Activated CD4-positive, alpha-beta memory T cell treated with anti-CD3 and anti-CD28 coated beads for 36 hours (primary cell): ENCODE measurements at regions not wholly inside any gene's neighbourhood (a gene's known extent, or its start where the extent isn't known, plus 50 kb on each side); places are given as distances from the start of the nearest gene placed in this dataset.

ENCODE experiments used
- CTCF ChIA-PET: fragments of 350-600 bp; sonication (Branson Sonifier 250); formaldehyde crosslinking; loops from one replicate; lab custom pipeline; 2021; ENCODE audit warnings: antibody characterized with exemption, inconsistent platforms; lab: Charles Lee
- POLR2A ChIA-PET: fragments of 350-600 bp; sonication (Branson Sonifier 250); formaldehyde crosslinking; loops from one replicate; lab custom pipeline; 2021; ENCODE audit warnings: antibody characterized with exemption; lab: Charles Lee
- DNase-seq: peaks from one replicate; pipeline ENCODE4 v3.0.0-alpha.2; 2020
- H3K27ac Mint-ChIP-seq: one replicate; pipeline ENCODE4 v1.8.0; 2021; ENCODE audit warnings: mixed read lengths
- H3K27me3 Mint-ChIP-seq: one replicate; pipeline ENCODE4 v1.8.0; 2021; ENCODE audit warnings: mixed read lengths
- H3K36me3 Mint-ChIP-seq: one replicate; pipeline ENCODE4 v1.8.0; 2021; ENCODE audit warnings: mixed read lengths
- H3K4me1 Mint-ChIP-seq: one replicate; pipeline ENCODE4 v1.8.0; 2021; ENCODE audit warnings: low read depth, mixed read lengths
- H3K4me3 Mint-ChIP-seq: one replicate; pipeline ENCODE4 v1.8.0; 2021; ENCODE audit warnings: mild to moderate bottlenecking, mixed read lengths
- H3K9me3 Mint-ChIP-seq: one replicate; pipeline ENCODE4 v1.8.0; 2021; ENCODE audit warnings: mixed read lengths
- intact Hi-C: fragments of 100-400 bp; cut with micrococcal nuclease; formaldehyde crosslinking; loops from one replicate; pipeline ENCODE4 v1.15.1; 2023

DNA sequence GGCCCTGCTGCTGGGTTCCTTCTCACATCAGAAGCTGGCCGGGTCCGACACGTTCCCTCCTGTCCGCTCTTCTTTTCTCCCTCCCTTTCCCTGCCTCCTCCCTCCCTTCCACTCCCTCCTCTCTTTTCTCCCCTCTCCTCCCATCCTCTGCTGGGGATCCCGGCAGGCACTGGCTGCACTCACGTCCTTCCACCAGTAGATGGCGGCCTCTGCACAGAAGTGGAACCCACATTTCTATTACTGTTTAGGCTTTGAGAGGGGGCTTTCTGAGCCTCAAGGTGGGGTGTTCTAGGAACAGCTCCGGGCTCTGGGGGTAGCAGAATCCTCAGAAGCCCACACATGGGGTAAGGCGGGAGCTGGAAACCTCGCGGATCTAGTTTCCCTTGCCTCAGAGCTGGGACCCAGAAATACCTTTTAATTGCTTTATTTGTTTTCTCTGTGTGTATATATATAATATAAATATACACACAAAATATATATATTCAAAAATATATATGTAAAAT, 294.2 kb downstream of the ZNF536 start:
- Mint-ChIP-seq H3K27me3 (peaks cover 27% of the 10 kb centered on the region), H3K9me3 (no peaks in the 10 kb centered on the region), H3K36me3 (no peaks in the 10 kb centered on the region), H3K27ac (no peak overlapping the region), H3K4me3 (no peak overlapping the region), H3K4me1 (no peaks in the 10 kb centered on the region)
- ChIA-PET POLR2A (no interaction called here), CTCF (interaction anchor here (0.9 to 3.7 kb wide), 9 partner anchors 9 to 1647 kb away, joined by 3 to 26 read pairs (median 5); no protein-coding TSS in a partner anchor)
- intact Hi-C loops = loop anchor here (5.0 kb wide), 1 partner anchor 1556 kb away; no protein-coding TSS in a partner anchor
- peak; percentile 48 for DNase-seq

DNA sequence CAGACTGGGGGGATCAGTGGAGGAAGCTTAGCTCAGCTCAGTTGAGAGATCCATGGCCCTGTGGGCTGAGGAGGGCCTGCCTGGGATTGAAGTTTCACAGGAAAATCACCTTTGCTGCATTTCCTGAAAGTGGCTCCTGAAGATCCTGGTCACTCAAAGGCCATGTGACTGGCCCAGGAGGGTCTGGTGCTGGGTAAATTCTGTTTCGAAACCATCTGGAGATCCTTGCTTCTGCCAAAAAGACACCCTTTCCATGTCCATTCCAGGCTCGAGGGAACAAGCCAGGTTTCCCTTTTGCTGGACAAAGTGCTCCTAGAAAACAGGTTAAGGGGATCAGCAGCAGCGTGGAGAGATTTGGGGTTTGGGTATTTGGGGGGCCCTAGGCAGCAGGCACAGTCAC, 293.3 kb downstream of the ZNF536 start:
- no peak overlapping the region for H3K4me3 Mint-ChIP-seq
- ChIA-PET CTCF (interaction anchor here (0.9 to 3.7 kb wide), 7 partner anchors 10 to 1648 kb away, joined by 3 to 26 read pairs (median 5); no protein-coding TSS in a partner anchor), POLR2A (no interaction called here)
- no peaks in the 10 kb centered on the region for H3K4me1 Mint-ChIP-seq
- intact Hi-C loops = loop anchor here (5.0 kb wide), 1 partner anchor 1557 kb away; no protein-coding TSS in a partner anchor
- peaks cover 22% of the 10 kb centered on the region for H3K27me3 Mint-ChIP-seq
- no peak overlapping the region for H3K27ac Mint-ChIP-seq
- no peaks in the 10 kb centered on the region for H3K36me3 Mint-ChIP-seq
- H3K9me3 Mint-ChIP-seq = no peaks in the 10 kb centered on the region
- no peak for DNase-seq

DNA sequence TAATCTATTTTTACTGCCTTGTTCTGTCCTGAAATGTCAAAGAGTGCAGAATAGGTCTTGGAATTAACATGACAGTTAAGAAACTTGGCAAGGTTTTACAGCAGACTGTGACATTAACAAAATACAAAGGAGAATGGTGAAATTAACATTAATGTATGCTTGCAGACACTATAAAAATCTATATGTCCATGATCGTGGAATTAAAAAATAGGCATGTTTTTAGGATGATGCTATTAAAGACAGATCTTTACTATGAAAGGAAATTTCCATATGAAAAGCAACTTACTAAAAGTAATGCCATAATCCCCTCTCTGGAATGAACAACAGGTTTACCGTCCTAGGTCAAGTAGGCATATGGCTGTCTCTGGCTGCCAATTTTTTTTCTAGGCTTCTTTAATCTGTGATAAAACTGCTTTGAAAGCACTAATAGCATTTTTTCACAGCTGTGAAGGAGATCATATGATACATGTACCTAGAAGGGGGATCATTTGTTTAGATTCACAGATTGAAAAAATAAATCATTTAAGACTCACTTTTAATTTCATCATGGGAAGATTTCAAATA, 291.5 kb downstream of the ZNF536 start:
- POLR2A ChIA-PET = no interaction called here
- CTCF ChIA-PET = no interaction called here
- intact Hi-C loops = no loop called here

DNA sequence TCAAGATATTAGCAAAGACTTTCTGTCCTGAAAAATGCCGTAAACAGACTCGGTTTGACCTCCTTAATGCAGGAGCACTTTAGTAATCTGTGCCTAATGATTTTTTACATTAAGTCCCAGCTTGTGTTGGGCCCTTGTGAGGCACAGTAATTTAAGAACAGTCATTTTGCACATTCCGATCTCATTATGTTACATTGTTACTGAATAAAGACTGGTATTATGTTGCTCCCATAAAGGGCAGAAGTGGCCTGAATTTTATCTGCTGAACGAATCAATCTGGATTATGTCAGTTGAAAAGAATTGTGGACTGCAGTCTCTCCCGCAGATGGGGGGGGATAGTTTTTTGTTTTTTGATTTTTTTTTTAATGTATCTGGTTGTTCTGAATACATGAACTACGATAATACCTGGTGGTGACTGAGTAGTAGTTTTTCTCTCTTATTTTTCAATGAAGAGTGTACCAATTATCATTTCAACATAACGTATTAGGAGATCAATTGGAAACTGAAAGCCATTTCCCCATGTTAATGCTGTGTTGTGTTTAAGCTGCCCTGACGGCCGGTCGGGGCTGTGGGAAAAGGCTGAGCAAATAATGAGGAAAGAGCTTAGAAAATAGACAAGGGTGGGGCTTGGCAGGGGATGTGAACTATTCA, 290.2 kb downstream of the ZNF536 start:
- no peaks in the 10 kb centered on the region for H3K36me3 Mint-ChIP-seq
- intact Hi-C loops = no loop called here
- POLR2A ChIA-PET = no interaction called here

More for the DNA sequence above, 291.5 kb downstream of the ZNF536 start:
- no peak for DNase-seq
- no peaks in the 10 kb centered on the region for H3K36me3 Mint-ChIP-seq
- no peak overlapping the region for H3K4me3 Mint-ChIP-seq
- H3K27ac Mint-ChIP-seq = no peak overlapping the region
- H3K27me3 Mint-ChIP-seq = peaks cover 9% of the 10 kb centered on the region
- peaks cover 5% of the 10 kb centered on the region for H3K9me3 Mint-ChIP-seq
- H3K4me1 Mint-ChIP-seq = no peaks in the 10 kb centered on the region

DNA sequence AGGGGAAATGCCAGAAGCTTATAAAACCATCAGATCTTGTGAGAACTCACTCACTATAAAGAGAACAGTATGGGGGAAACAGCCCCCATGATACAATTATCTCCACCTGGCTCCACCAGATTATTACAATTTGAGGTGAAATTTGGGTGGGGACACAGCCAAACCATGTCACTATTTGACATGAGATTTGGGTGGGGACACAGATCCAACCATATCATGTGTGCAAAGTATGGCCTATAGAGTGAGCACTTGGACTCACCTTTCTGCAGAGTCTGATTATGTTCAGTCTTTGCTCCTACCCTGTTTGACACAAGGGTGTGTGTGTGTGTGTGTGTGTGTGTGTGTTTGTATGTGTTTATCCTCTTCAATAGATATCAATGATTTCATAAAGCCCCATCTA, 287.5 kb downstream of the ZNF536 start:
- H3K9me3 Mint-ChIP-seq = peaks cover 7% of the 10 kb centered on the region
- peaks cover 18% of the 10 kb centered on the region for H3K27me3 Mint-ChIP-seq
- H3K4me3 Mint-ChIP-seq = no peak overlapping the region
- intact Hi-C loops = loop anchor here (10.0 kb wide), 1 partner anchor 785 kb away; no protein-coding TSS in a partner anchor
- ChIA-PET CTCF (no interaction called here), POLR2A (no interaction called here)
- no peaks in the 10 kb centered on the region for H3K36me3 Mint-ChIP-seq
- DNase-seq = no peak
- no peak overlapping the region for H3K27ac Mint-ChIP-seq
- H3K4me1 Mint-ChIP-seq = no peaks in the 10 kb centered on the region

More for the DNA sequence above, 290.2 kb downstream of the ZNF536 start:
- Mint-ChIP-seq H3K4me1 (no peaks in the 10 kb centered on the region), H3K27me3 (peaks cover 7% of the 10 kb centered on the region), H3K9me3 (peaks cover 7% of the 10 kb centered on the region), H3K4me3 (no peak overlapping the region), H3K27ac (no peak overlapping the region)
- DNase-seq = no peak
- CTCF ChIA-PET = interaction anchor here (0.7 to 1.3 kb wide), 2 partner anchors 219 to 1562 kb away, joined by 3 to 4 read pairs; no protein-coding TSS in a partner anchor

DNA sequence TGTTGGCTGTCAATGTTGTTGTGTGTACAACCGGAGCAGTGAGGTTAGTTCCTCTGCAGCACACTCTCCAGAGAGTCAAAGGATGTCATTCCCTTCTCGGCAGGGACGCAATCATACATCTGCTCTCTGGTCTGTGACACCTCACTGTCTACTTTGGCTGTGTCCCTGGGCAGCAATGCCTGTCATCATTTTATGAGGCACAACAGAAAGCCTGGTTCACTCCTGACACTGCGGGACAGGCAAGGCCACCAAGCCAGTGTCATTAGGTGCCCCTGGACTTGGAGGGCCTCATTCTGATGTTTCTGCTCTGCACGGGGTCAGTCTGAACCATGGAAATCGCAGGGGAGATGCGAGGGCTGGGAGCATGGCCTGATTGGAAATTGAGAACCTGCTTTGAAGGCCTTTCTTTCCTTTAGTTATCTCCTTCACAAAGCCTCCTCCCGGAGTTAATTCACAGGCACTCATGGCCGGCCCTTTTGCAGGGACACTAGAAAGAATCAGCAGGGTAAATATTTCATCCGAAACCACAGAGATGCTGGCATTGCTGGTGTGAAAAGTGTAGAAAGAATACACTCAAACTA, 284.4 kb downstream of the ZNF536 start:
- H3K4me3 Mint-ChIP-seq = no peak overlapping the region
- no peak overlapping the region for H3K27ac Mint-ChIP-seq
- DNase-seq = no peak
- H3K4me1 Mint-ChIP-seq = no peaks in the 10 kb centered on the region
- peaks cover 15% of the 10 kb centered on the region for H3K27me3 Mint-ChIP-seq
- ChIA-PET CTCF (no interaction called here), POLR2A (no interaction called here)
- intact Hi-C loops = loop anchor here (10.0 kb wide), 1 partner anchor 782 kb away; no protein-coding TSS in a partner anchor
- H3K9me3 Mint-ChIP-seq = peaks cover 7% of the 10 kb centered on the region
- H3K36me3 Mint-ChIP-seq = no peaks in the 10 kb centered on the region

DNA sequence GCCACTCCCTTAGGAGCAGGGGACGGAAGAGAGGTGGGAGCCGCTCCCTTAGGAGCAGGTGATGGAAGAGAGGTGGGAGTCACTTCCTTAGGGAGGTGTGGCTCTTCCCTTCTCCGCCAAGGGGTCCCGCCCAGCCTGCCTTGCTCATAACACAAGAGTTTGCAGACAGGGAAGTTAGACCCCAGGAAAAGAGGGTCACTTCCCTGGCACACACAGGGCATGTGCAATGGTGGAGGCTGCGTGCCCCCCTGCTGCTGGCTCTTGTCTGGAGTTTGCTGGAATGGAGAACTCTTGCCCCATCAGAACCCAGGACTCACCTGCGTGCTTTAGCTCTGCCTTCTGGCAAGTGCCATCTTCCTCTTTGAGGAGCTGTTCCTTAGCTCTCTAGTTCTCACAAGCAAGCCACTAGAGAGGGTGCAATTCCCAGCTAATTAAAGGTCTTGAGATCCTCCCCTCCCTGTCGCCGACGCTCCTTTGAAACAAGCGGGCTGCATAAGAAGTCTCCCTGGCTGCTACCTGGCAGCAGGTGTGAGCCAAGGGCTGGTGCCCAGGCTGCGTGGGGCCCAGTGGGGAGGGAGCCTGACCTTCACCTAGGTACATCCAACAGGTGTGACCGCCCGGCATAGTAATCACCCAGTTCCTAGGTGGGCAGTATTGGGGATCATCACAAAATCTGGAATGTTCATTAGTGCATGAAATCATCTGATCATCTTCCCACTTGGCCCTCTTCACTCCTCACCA, 281.6 kb downstream of the ZNF536 start:
- Mint-ChIP-seq H3K4me1 (no peaks in the 10 kb centered on the region), H3K27ac (no peak overlapping the region), H3K36me3 (no peaks in the 10 kb centered on the region), H3K27me3 (peaks cover 21% of the 10 kb centered on the region), H3K9me3 (peaks cover 3% of the 10 kb centered on the region), H3K4me3 (no peak overlapping the region)
- DNase-seq = no peak
- intact Hi-C loops = loop anchor here (10.0 kb wide), 1 partner anchor 779 kb away; no protein-coding TSS in a partner anchor
- POLR2A ChIA-PET = no interaction called here
- CTCF ChIA-PET = no interaction called here

DNA sequence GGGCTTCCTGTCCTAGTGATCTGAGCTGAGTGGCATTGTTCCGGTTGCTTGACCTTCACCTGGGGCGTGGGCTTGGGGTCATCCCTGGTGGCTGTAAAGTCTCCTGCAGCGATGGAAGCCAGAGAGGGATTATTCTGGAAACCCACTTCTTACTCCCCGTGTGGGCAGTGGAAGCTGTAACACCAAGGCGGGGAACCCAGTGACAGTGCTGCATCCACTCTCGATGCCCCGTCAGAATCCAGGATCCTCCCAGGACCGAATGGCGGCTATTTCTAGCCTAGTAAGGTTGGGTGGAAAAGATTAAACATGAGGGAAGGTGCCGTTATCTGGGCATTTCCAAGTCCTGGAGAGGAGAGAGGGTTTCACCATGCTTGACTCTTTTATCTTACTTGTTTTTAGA, 280.6 kb downstream of the ZNF536 start:
- Mint-ChIP-seq H3K4me3 (no peak overlapping the region), H3K27me3 (peaks cover 26% of the 10 kb centered on the region), H3K27ac (no peak overlapping the region), H3K9me3 (no peaks in the 10 kb centered on the region), H3K4me1 (no peaks in the 10 kb centered on the region), H3K36me3 (no peaks in the 10 kb centered on the region)
- DNase-seq = no peak
- POLR2A ChIA-PET = no interaction called here
- CTCF ChIA-PET = no interaction called here
- intact Hi-C loops = loop anchor here (10.0 kb wide), 1 partner anchor 778 kb away; no protein-coding TSS in a partner anchor

DNA sequence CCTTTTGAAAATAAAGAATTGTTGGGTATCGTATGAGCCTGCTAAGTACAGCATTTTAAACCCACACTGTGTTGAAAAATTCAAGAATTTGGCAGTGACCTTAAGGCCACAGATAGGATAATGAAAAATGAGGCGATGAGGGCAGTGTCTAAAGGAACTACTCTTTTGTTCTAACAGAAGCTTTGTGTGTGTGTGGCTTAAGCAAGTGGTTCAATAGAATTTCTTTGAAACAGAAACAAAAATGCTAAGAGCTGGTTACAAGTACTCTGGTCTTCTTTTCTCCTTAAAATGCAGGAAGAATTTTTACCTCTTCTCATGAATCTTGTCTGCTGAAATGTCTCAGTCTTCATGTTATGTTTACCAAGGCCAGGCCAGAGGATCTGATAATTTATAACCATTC, 279.5 kb downstream of the ZNF536 start:
- no peak overlapping the region for H3K4me3 Mint-ChIP-seq
- no peaks in the 10 kb centered on the region for H3K9me3 Mint-ChIP-seq
- no peaks in the 10 kb centered on the region for H3K36me3 Mint-ChIP-seq
- intact Hi-C loops = loop anchor here (10.0 kb wide), 1 partner anchor 777 kb away; no protein-coding TSS in a partner anchor
- H3K4me1 Mint-ChIP-seq = no peaks in the 10 kb centered on the region
- no peak for DNase-seq
- ChIA-PET POLR2A (no interaction called here), CTCF (no interaction called here)
- H3K27me3 Mint-ChIP-seq = peaks cover 26% of the 10 kb centered on the region
- no peak overlapping the region for H3K27ac Mint-ChIP-seq

DNA sequence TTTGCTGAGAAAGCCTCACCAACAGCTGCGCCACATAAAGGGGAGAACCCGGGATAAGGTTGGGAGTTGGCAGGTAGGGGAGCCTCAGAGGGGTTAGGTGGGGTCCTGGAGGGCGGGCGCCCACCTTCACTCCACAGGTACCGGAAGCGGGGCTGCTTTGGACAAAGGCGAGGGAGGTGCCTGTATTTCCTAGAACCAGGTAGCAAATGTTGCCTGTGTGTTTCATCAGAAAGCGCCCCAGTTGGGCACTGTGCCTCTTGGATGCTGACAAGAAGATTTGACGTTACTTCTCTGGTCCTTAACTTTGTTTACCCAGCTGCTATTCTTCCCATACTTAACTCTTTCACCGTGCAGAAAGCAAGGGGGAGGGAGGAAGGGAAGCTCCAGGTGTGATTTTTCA, 278.9 kb downstream of the ZNF536 start:
- Mint-ChIP-seq H3K9me3 (no peaks in the 10 kb centered on the region), H3K4me1 (no peaks in the 10 kb centered on the region), H3K4me3 (no peak overlapping the region), H3K27ac (no peak overlapping the region), H3K36me3 (no peaks in the 10 kb centered on the region), H3K27me3 (peaks cover 21% of the 10 kb centered on the region)
- ChIA-PET CTCF (interaction anchor here (0.5 kb wide), 1 partner anchor 374 kb away, joined by 3 read pairs; no protein-coding TSS in a partner anchor), POLR2A (no interaction called here)
- intact Hi-C loops = loop anchor here (10.0 kb wide), 1 partner anchor 776 kb away; no protein-coding TSS in a partner anchor
- DNase-seq = no peak

DNA sequence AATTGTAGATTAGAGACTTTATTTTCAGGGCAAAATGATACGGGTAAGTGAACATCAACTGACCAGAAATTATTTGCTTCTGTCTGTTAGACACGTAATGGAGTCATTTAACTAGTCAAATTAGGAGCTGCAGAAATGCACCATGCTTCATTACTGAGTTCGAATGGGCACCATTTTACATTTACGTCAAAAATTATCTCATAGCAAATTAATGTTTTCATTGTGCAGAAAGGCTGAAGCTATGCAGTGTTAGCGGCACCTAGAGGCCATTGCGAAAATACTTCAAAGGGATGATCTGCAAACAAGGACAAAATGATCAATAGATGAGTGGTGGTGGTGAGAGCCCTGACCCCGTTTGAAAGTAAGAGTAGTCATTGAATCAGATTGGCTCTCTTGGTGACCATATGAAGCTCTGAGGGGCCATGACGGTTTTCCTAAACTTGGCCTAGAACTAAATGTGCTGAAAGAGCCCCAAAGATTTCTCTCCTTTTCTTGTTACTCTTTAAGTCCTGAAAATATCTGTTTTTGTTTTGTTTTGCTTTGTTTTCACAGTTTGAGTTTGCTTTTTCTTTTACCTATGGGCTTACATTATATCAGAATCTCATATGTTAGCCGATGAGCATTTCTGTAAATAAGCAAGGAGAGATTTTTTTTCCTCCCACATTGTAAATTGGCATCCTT, 277.9 kb downstream of the ZNF536 start:
- H3K4me3 Mint-ChIP-seq = no peak overlapping the region
- DNase-seq = peak; percentile 55
- no peaks in the 10 kb centered on the region for H3K9me3 Mint-ChIP-seq
- peaks cover 15% of the 10 kb centered on the region for H3K27me3 Mint-ChIP-seq
- no peaks in the 10 kb centered on the region for H3K36me3 Mint-ChIP-seq
- H3K4me1 Mint-ChIP-seq = no peaks in the 10 kb centered on the region
- POLR2A ChIA-PET = no interaction called here
- CTCF ChIA-PET = interaction anchor here (0.6 to 1.5 kb wide), 6 partner anchors 8 to 1587 kb away, joined by 3 to 5 read pairs (median 3); no protein-coding TSS in a partner anchor
- intact Hi-C loops = loop anchor here (10.0 kb wide), 1 partner anchor 775 kb away; no protein-coding TSS in a partner anchor
- H3K27ac Mint-ChIP-seq = no peak overlapping the region
